IPS-NIHi7 (cell line): ENCODE measurements at regions not wholly inside any gene's neighbourhood (a gene's known extent, or its start where the extent isn't known, plus 50 kb on each side); places are given as distances from the start of the nearest gene placed in this dataset.
"Not testable (repeated sequence)": the region's sequence is repeated elsewhere in the genome, so short reads cannot be mapped to it uniquely, and the experiment has no call there.

Experiments
- DNase-seq: peaks from one replicate; pipeline ENCODE4 v3.0.0; 2012; ENCODE audit warnings: mixed read lengths; ENCODE audit errors: extremely low spot score

DNA sequence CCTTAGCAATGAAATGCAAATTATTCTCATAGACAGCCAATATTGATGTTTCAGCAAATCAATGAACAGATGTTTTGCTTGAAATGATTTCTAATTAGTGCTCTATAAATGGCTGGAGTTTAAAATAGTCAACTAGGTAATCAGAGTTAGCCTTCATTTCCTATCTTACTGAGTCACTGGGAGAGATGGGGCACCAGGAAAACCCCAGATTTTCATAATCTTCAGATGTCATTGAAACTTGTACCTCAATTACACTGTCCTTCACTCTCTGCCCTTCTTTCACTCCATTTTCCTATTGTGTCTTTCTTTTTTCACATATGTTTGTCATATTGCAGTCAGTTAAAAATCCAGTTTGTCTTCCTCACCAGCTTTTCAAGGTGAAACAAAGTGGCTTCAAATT lies 92.7 kb downstream of the C12orf75 start:
- DNase-seq, result no peak

DNA sequence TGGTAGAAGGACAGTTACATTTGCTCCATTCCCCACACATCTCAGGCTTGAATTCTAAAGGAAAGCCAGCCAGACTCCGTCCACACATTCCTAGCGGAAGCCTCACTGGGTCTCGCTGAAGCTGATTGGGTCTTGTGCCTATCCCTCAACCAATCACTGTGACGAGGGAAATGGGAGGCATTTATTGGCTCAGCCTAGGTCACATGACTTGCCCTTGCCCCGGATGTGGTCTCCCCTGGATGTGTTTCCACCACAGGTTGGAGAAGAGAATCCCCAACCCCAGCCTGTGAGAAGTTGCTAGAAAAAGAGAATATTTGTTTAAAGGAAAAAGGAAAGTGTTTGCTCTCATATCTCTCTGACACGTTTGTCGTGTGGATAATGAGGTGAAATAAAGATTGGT lies 93.4 kb downstream of the C12orf75 start:
- DNase-seq, result no peak

DNA sequence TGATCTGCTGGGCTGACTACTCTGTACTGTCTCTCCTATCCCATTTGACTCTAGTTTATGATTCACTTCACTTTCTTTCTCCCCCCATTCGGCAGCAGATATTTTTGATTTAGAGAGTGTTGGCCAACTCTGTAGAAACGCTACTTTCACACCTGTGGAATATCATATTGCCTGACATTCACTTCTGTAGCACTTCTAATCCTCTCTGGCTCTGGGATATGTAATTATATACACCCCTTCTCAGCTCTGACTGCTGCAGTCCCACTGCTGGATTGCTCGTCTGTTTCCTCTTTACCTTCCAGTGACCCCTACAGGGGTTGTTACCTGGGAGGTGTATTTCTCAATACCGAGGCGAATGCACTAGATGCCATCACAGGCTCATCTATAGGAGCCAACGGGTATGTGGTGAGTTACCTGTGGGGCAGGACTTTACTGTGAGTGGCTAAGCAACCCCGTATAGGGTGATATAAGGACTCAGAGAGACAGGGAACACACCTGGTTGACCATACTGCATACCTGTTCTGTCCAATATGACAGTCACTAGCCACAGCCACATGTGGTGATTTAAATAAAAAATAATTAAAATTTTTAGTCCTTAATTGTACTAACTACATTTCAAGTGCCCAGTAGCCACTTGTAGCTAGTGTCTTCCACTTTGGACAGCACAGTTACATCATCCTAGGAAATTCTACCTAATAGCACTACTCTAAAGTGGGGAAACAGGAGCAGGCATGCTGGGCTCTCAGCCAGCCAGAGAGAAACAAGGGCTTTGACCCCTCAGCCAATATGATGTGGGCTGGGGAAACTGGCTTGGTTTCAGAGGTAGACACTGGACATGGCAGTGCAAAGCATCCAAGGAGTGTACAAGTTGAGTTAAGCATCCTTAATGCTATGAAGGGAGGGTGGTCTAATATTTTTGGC lies 95.0 kb downstream of the C12orf75 start:
- no peak for DNase-seq

DNA sequence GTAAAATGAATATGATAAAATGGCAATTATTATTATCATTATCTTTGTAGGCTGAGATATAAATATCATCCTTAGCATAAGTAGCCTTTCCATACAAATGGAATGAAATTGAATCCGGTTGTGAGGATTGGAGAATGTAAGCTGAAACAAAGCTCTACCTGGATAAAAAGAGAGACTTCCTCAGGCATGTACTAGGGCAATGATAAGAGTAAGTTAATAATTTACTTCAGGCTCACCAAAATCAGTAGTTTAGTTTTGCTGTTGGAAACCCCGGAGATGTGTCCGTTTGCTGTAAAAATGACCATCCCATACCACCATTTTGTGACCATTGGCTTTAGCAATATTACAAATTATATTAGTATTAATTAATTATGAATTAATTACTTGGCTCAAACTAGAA lies 96.3 kb downstream of the C12orf75 start:
- no peak for DNase-seq

DNA sequence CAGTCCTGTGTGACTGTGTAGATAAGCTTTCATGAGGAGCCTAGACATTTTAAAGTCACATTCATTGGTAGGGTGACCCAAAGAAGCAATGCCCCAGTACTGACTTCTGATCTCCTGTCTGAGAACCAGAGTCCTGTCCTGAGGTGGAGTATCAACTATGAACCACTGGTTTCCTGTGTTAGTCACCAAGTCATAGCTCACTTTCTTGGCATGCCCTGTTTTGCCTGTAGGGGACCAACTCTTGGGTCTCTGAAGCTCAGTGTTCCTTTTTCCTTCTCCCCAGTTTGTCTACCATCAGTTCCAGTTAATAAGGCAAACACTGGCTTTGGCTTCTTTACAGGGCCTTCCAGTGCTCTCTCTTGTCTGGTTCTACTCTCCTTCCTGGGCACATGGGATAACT lies 97.4 kb downstream of the C12orf75 start:
- DNase-seq, result peak; percentile 16

DNA sequence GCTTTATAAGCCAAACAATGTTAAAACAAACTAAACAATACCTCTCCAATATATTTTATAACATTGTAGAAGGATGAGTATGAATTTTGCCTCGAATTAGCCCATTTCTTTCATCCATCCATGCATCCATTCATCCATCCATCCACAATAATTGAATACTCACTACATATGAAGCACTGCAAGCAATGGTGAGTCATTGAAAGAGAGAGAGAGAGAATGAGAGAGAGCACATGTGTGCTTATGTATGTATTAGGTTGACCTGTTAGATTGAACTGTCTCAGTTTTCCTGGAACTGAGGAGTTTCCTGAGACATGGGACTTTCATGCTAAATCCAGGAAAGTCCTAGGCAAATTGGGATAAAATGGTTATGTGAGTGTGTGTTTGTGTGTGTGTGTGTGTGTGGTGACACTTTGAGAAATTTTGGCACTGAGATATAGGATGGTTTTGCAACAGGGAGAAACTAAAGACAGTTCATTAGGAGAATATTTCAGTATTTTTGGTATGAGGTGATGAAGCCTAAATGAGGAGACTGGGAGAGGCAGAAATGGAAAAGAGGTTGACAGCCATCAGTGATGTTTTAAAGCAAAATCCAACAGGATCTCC lies 98.4 kb downstream of the C12orf75 start:
- no peak for DNase-seq

DNA sequence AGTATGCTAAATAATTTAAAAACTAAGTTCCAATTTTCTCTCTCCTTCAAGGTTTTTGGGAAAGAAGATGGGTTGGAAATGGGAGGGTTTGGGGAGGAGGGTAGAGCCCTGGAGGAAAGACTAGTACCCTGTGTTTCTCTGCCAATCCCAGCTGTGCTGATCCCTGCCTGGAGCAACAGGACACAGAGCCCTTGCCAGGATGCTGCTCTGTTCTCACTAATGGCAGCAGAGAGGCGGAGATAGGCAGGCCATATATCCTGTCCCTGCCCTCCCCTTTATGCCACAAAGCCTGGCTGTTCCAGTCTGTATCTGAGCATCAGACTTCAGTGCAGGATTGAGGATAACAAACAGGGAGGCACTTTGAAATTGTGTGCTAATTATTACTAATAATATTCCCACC lies 99.0 kb downstream of the C12orf75 start:
- no peak for DNase-seq

DNA sequence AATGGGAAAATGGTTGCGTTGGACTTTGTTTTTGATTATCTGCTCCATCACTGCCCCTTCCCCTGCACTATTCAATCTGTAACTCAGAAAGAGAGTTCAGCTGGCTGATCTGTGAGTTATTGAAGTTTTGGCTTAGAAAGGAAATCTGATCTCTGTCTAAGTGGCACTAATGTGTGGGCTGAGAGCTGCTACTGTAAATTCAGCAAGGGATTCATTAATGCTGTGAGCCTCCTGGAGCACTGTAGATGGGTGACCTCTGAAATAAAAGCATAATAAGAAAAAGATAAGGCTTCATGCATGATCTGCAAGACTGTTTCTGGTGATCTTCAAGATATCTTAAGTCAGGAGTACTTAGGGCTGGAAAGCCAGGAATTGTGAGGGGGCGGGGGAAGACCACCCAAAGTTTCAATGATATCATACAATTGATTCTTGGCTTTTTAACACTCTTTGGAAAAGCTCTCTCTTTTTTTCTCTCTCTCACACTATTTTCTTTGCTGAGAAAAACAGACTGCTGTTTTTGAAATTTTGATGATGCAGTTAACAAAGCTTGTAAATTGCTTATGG lies 101.1 kb downstream of the C12orf75 start:
- DNase-seq, result no peak

DNA sequence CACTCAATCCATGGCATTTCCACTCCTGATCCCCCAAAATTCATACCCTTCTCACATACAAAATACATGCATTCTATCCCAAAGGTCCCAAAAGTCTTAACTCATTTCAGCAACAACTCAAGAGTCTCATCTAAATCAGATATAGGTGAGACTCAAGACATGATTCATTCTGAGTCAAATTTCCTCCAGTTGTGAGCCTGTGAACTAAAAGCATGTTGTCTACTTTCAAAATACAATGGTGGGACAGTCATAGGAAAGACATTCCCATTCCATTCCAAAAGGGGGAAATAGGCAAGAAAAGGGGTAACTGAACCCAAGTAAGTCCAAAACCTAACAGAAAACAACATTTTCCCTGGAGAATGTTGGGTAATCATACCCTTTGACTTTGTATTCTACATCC lies 103.3 kb downstream of the C12orf75 start:
- no peak for DNase-seq

DNA sequence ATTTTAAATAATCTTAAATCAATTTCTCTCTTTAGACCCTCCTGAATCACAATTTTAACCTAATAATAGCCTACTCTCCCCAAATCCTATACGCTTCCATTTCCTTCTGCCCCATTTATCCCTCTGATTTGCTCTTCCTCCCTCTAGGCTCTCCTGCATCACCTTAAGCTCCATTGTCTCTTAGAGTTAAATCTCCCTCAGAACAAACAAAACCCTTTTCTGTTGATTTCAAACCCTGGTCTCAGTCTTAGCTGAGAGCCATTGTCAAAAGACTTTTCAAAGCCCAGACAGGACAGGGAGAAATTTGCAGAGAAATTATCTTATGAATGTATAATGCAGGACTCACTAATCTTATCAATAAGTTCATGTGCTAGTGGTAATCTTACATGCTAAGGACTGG lies 106.1 kb downstream of the C12orf75 start:
- DNase-seq, result no peak

DNA sequence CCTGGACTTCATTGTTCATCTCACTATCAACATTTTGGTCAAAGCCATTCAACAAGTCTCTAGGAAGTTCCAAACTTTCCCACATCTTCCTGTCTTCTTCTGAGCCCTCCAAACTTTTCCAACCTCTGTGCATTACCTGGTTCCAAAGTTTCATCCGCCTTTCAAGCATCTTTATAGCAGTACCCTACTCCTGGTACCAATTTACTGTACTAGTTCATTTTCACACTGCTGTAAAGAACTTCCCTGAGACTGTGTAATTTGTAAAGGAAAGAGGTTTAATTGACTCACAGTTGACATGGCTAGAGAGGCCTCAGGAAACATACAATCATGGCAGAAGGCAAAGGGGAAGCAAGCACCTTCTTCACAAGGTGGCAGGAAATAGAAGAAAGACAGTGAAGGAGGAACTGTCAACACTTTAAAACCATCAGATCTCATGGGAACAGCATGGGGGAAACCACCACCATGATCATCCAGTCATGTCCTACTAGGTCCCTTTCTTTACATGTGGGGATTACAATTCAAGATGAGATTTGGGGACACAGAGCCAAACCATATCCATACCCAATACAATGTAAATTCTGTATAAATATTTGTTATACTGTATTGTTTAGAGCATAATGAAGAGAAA lies 109.7 kb downstream of the C12orf75 start:
- no peak for DNase-seq

DNA sequence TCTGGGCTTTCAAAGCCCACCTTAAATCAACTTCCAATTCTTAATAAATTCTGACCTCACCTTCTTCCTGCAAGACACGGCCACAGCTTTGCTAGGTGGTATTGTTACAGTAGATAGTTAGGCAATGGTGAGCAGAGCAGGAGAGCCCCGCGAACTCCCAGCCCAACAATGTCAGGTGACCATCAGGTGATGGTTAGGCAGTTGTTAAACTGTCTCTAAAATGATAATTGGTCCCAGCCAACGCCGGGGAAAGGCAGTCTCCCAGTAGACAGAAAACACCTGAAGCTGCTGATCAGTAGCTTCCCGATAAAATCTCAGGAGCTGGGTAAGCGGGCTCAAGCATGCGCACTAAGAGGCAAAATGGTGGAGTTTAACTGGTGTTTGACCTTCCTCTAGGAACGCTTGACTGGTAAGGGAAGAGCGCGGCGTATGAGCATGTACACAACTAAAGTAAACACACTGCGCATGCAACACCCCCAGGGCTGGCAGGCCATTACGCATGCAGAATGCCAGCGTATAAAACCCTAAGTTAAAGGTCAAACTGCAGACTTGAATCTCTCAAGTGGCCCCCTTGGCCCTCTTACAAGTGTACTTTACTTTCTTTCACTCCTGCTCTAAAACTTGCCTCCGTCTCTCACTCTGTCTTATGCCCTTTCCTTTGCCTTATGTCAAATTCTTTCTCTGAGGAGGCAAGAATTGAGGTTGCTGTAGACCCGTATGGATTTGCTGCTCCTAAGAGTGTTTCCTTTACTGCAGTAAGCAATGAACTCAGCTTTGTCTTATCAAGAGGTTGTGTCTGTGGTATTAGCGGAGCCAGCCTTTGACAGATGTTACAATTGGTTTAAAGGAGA lies 113.5 kb downstream of the C12orf75 start:
- no peak for DNase-seq

DNA sequence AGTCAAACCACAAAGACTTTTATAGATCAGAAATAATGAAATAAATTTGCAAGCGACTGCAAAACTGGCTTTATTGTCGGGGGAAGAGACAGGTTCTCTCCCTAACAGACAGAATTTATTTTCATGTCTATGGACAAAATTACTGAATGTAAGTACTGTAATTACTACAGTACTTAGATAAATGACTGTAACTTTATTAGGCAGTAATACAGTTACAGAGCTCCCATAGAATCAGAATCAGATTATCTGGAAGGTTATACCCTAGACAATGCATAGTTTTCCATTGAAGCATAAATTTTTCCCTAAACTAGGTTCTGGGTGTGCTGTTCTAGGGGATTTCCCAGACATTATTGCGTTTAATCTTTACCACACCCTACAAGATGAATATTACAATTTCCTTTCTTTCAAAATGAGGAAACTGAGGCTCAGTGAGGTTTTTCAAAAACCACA lies 114.2 kb downstream of the C12orf75 start:
- DNase-seq, result no peak

DNA sequence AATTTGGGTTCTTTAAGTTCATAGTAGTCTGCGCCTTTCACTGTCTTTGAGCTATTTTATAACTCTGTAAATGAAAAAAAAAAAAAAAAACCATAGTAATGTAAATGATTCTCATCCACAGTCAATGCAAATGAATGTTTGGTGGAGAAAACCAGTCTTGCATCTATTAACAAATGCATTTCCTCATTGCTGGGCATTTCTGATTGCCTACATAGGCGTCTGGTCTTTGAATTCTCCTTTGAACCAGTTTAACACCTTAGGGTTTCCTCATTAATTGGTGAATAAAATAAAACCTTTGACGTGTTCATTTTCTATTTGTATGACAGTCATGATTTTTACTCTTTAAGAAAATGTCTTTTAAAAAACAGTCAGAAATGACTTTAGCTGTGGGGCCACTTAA lies 114.8 kb downstream of the C12orf75 start:
- DNase-seq, result no peak

DNA sequence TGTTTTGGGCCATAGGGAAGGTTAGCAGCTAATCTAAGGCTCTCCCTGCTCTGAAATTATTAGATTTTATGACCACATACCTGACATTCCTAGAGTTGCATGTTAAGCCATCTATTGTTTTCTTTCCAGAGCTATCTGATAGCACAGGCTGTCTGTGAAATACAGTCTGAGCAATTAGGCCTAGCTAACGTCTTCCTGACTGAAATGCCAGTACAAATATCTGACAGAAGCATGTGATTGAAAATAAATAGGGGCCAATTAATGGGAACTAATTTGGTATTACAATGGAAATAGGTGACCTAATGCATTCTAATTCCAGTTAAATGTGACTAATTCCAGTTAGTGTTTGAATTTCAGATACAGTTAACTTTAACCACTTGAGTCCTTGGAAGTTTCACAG lies 115.2 kb downstream of the C12orf75 start:
- no peak for DNase-seq

DNA sequence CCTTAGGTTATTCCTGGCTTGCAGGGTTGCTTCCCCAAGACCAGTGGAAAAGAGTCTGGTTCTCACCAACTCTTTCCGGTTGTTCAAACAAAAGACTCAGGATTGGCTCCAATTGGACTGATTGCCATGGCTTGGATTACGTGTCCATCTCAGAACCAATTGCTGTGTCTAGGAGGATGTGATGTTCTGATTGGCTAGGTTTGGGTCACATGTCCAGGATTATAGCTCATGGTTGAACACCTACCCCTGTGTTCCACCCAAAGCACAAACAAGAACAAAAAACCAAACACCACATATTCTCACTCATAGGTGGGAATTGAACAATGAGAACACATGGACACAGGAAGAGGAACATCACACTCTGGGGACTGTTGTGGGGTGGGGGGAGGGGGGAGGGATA lies 116.0 kb downstream of the C12orf75 start:
- DNase-seq, result not testable (repeated sequence)

DNA sequence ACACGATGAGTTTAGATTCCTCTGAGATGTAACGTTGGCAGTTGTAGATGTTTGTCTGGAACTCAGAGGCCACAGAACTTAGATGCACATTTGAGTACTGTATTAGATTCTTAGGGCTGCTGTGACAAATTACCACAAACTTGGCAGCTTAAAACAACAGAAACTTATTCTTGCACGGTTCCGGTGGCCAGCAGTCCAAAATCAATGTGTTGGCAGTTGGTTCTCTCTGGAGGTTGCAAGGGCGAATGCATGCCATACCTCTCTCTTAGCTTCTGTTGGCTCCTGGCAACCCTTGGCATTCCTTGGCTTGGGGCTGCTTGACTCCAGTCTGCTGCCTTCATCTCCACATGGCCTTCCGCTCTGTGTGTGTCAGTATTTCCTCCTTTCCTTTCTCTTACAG lies 118.9 kb downstream of the C12orf75 start:
- no peak for DNase-seq

DNA sequence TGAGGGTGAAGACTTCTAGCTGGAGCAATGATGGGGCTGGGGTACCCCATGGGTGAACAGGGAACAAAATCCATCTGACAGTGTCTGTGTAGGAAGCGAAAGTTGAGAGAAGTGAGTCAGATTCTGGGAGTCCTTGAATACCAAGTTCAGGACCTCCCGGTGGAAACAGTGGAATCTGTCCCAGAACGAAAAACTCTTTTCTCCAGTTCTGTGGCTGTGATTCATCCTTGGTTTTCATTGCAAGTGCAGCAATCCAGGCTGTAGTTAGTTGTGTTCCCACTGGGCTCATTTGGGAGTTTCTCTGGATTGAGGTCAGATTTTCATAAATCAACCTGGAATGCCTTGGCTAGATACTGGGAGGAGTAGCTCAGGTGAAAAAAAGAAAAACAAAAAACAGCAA lies 120.7 kb downstream of the C12orf75 start:
- no peak for DNase-seq

DNA sequence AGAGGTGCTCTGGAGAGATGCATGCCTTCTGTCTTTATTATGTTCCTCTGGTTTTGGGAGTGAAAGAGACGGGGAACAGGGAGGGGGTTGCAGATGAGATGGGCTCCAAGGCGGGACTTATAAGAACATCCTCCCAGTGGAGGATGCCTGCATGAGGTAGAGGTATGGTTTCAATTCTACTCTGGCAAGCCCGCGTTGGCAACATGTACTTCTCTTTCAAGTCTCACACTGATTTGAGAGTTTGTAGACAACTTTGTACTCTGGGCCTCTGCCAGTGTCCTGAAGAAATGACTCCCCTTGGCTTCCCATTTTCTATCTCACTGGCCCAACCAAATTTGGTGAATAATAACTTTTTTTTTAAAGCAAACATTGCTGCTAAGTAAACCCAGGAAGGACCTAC lies 121.3 kb downstream of the C12orf75 start:
- DNase-seq, result no peak

DNA sequence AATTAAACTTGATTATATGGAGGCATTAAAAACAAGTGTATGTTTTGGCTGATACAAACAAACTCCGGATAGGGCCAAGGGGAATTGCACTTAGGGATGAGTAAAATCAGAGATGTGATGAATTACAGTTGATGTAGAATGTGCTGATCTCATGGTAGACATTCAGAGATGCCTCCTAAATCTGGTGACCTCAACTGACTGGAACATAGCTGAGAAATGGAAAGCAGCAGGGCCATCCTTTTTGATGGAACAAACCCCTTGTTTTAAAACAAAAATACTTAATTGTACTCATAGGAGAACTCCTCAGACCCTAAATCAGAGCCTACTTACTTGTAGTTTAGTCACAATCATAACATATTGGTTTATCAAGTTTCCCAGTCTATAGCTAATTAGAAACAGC lies 122.8 kb downstream of the C12orf75 start:
- DNase-seq, result no peak

DNA sequence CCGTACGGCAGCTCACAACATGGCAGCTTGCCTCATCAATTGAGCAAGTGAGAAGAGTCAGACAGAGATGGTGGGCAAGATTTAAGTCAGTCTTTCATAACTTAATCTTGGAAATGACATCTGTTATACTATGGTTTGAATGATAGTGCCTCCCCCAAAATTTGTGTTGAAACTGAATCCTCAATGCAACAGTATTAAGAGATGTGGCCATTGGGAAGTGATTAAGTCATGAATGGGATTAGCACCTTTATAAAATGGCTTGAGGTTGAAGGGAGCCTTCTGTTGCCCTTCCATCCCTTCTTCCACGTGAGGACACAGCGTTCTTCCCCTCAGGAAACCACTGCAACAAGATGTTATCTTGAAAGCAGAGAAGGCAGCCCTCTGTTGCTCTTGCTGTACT lies 124.2 kb downstream of the C12orf75 start:
- DNase-seq, result no peak

DNA sequence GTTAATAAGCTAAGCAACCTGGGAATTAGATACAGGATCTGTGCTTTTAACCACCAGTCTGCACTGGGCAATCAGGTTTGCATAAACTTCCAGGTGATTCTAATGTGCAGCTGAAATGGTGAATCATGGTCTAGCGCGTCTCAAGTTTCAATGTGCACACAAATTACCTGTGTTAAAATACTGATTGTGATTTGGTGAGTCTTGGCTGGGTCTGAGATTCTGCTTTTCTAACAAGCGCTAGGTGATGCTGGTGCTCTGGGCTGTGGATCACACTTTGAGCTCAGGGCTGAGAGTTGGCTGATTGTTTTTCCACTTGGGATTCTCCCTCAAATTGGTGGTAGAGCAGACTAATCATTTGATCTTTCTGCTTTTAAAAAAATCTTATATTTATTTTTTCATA lies 124.8 kb downstream of the C12orf75 start:
- no peak for DNase-seq
